Chondrocyte (in vitro differentiated cells): ENCODE measurements at regions not wholly inside any gene's neighbourhood (a gene's known extent, or its start where the extent isn't known, plus 50 kb on each side); places are given as distances from the start of the nearest gene placed in this dataset.

Source experiments
- DNase-seq: peaks from one replicate; pipeline ENCODE4 v3.0.0; 2021; ENCODE audit warnings: mixed read lengths, low spot score
- H3K27ac Mint-ChIP-seq: one replicate; pipeline ENCODE4 v1.8.0; 2021; ENCODE audit warnings: mild to moderate bottlenecking, moderate library complexity, mixed read lengths; ENCODE audit not compliant: unreplicated experiment
- H3K27me3 Mint-ChIP-seq: 2 replicates; pipeline ENCODE4 v1.8.0; 2021; ENCODE audit warnings: low read depth, mixed read lengths
- H3K36me3 Mint-ChIP-seq: 2 replicates; pipeline ENCODE4 v1.8.0; 2021; ENCODE audit warnings: low read depth, mixed read lengths
- H3K4me1 Mint-ChIP-seq: 2 replicates; pipeline ENCODE4 v1.8.0; 2021; ENCODE audit warnings: low read depth, mild to moderate bottlenecking, mixed read lengths
- H3K4me3 Mint-ChIP-seq: one replicate; pipeline ENCODE4 v1.8.0; 2021; ENCODE audit warnings: mild to moderate bottlenecking, moderate library complexity, mixed read lengths; ENCODE audit not compliant: unreplicated experiment
- H3K9me3 Mint-ChIP-seq: 2 replicates; pipeline ENCODE4 v1.8.0; 2021; ENCODE audit warnings: low read depth, mixed read lengths
- CTCF ChIP-seq: fragments of 200-600 bp; sonication (generic); IDR thresholded peaks from 2 replicates; pipeline ENCODE4 v1.5.0; 2021; ENCODE audit warnings: antibody characterized with exemption, mild to moderate bottlenecking, moderate library complexity

DNA sequence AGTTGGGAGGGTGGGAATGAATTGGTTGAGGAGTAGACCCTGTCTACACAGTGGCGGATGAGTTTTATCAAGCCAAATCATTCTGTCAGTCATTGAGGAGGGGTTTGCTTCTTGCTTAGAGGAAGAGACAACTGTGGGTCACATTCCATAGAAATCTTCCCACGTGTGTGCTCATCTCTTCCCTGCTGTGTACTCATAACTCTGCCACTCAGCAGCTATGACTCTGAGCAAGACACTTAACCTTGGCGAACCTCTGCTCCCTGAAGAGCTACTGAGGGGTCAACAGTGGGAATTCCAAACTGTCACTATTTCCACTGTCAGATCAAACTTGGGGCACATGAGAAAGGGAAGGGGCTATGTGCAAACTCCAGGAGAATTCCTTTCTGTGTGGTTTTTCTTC is 72.6 kb upstream of the COX10 start:
- Mint-ChIP-seq H3K27me3 (no peaks in the 10 kb centered on the region), H3K9me3 (peaks cover 4% of the 10 kb centered on the region), H3K4me1 (no peaks in the 10 kb centered on the region), H3K36me3 (peaks cover 4% of the 10 kb centered on the region), H3K27ac (no peak overlapping the region), H3K4me3 (no peak overlapping the region)
- TF ChIP-seq CTCF = no peak
- DNase-seq = no peak

DNA sequence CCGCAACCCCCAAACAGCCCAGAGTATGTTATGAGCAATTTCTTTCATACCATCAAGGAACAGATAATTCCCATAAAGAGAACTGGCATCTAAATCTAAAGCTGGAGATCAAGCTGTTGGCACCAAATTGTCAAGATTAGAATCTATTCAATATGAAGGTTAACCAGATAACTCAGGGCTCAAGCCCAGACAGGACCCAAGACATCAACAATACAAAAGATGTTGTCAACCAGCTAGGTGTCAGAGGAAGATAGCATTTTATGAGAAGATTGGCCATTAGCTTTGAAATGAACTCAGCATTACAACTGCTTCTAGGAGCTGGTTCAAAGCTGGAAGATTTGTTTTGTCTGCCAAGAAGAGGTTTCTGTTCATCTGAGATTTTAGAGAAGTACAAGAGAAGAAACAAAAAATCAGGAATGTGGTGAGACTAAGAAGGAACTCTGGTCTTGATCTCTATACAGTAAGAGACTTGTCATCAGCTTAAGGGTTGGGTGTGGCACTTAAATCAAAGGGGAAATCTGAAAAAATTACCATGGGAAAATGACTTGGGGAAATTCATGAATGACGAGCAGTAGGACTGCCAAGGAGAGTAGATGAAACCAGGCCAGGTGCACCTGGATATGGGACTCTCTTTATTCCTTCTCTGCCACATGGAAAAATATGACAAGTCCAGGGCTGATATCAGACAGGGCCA is 64.2 kb upstream of the COX10 start:
- H3K36me3 Mint-ChIP-seq = peaks cover 4% of the 10 kb centered on the region
- TF ChIP-seq CTCF = no peak

GRCh38 chr17:14006249-14006942 is 62.9 kb upstream of the COX10 start:
- no peaks in the 10 kb centered on the region for H3K4me1 Mint-ChIP-seq
- no peaks in the 10 kb centered on the region for H3K36me3 Mint-ChIP-seq
- H3K9me3 Mint-ChIP-seq = no peaks in the 10 kb centered on the region
- H3K27ac Mint-ChIP-seq = no peak overlapping the region
- H3K27me3 Mint-ChIP-seq = no peaks in the 10 kb centered on the region
- no peak overlapping the region for H3K4me3 Mint-ChIP-seq
- TF ChIP-seq CTCF = no peak
- no peak for DNase-seq

More for the DNA sequence above, 64.2 kb upstream of the COX10 start:
- no peak for DNase-seq
- Mint-ChIP-seq H3K27me3 (no peaks in the 10 kb centered on the region), H3K27ac (no peak overlapping the region), H3K9me3 (peaks cover 4% of the 10 kb centered on the region), H3K4me3 (no peak overlapping the region), H3K4me1 (no peaks in the 10 kb centered on the region)

- H3K4me3 Mint-ChIP-seq = no peak overlapping the region
- H3K36me3 Mint-ChIP-seq = no peaks in the 10 kb centered on the region
- H3K4me1 Mint-ChIP-seq = peaks cover 3% of the 10 kb centered on the region
- no peak for DNase-seq
- no peak overlapping the region for H3K27ac Mint-ChIP-seq
- no peaks in the 10 kb centered on the region for H3K9me3 Mint-ChIP-seq
- no peaks in the 10 kb centered on the region for H3K27me3 Mint-ChIP-seq
- no peak for TF ChIP-seq CTCF
Measured at GRCh38 chr17:14007951-14008350, 61.4 kb upstream of the COX10 start.

DNA sequence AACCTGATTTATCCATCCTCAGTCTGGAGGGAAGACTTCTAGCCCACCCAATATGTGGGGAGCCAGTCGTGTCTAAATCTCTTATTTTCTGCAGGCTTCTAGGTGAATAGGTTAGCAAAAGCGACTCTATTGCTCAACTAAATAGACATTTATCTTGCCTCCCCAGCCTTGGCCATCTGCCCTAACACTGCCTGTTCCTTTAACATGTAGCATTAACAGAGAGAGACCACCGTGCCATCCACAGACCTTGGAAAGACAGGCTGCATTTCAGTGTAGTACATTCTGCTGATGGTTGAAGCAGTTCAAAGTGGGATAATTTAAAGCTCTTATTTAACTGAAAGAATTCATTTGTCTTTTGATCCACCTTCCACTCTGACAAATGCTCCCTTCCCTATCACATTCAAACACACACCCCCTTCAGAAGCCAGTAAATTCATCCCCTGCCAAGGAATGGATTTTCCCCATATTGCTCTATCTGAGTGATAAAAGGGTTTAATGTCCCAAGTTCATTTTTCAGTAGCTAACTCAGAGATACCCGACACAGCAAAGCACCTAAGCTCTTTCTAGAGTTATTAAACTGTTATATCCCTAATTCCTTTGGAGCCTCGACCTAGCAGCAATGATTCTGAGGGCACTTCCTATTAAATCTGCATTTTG is 58.1 kb upstream of the COX10 start:
- Mint-ChIP-seq H3K27me3 (no peaks in the 10 kb centered on the region), H3K27ac (no peak overlapping the region), H3K9me3 (no peaks in the 10 kb centered on the region), H3K36me3 (no peaks in the 10 kb centered on the region), H3K4me1 (peaks cover 3% of the 10 kb centered on the region), H3K4me3 (no peak overlapping the region)
- no peak for DNase-seq
- TF ChIP-seq CTCF = no peak
